ENCODE measurements at regions not wholly inside any gene's neighbourhood (a gene's known extent, or its start where the extent isn't known, plus 50 kb on each side); places are given as distances from the start of the nearest gene placed in this dataset.
"Not testable (repeated sequence)": the region's sequence is repeated elsewhere in the genome, so short reads cannot be mapped to it uniquely, and the experiment has no call there.

GRCh38 chr17:21850614-21851013 is 158.3 kb downstream of the KCNJ18 start:
- not testable (repeated sequence) for H3K27ac ChIP-seq, H3K4me3 ChIP-seq
